ENCODE measurements at regions not wholly inside any gene's neighbourhood (a gene's known extent, or its start where the extent isn't known, plus 50 kb on each side); places are given as distances from the start of the nearest gene placed in this dataset.

- no peak for TF ChIP-seq POLR2A (IDR thresholded peaks at IDR 0.05)
- no peak for TF ChIP-seq CTCF (IDR thresholded peaks at IDR 0.05)
Measured at GRCh38 chr4:129429581-129430320, 333.8 kb downstream of the C4orf33 start.

All from testis (tissue), 2 donors.